Caco-2 (cell line): ENCODE measurements at regions not wholly inside any gene's neighbourhood (a gene's known extent, or its start where the extent isn't known, plus 50 kb on each side); places are given as distances from the start of the nearest gene placed in this dataset.

Experiments used
- BruUV-seq: library from RNA; stranded (reverse); fragments of 400-500 nt; replicated peaks from 2 replicates; lab custom pipeline; 2021; lab: Mats Ljungman, UMichigan
- CTCF ChIA-PET: fragments of 300-600 bp; sonication (Branson Sonifier 250); formaldehyde crosslinking; loops from one replicate; lab custom pipeline; 2022; ENCODE audit warnings: antibody characterized with exemption; lab: Charles Lee
- POLR2A ChIA-PET: fragments of 300-600 bp; sonication (Branson Sonifier 250); formaldehyde crosslinking; loops from one replicate; lab custom pipeline; 2022; ENCODE audit warnings: antibody characterized with exemption; lab: Charles Lee
- DNase-seq, 2 experiments: peaks; one replicate each; pipeline versions ENCODE4 v3.0.0 to v3.0.0-alpha.2; 2020 to 2022
- H3K27me3 ChIP-seq: replicated peaks from 2 replicates; pipeline ENCODE4 v1.6.0; 2011; ENCODE audit warnings: low read length; ENCODE audit not compliant: control insufficient read depth, insufficient read depth
- H3K36me3 ChIP-seq: 2 replicates; pipeline ENCODE4 v1.5.1; 2011; ENCODE audit warnings: low read length; ENCODE audit not compliant: control insufficient read depth, insufficient read depth
- H3K4me1 ChIP-seq: fragments of 250-450 bp; sonication (Bioruptor Pico); 2 replicates; pipeline ENCODE4 v1.5.1; 2020; ENCODE audit warnings: mild to moderate bottlenecking
- H3K4me3 ChIP-seq: 2 replicates; pipeline ENCODE4 v1.5.1; 2011; ENCODE audit warnings: low read depth, mild to moderate bottlenecking, control low read depth, low read length
- H3K9me3 ChIP-seq: fragments of 250-450 bp; sonication (Bioruptor Pico); 2 replicates; pipeline ENCODE4 v1.5.1; 2020; ENCODE audit warnings: mild to moderate bottlenecking, moderate library complexity
- H3K27ac Mint-ChIP-seq: one replicate; pipeline ENCODE4 v1.8.0; 2022; ENCODE audit warnings: mixed read lengths; ENCODE audit not compliant: unreplicated experiment
- H3K27me3 Mint-ChIP-seq: one replicate; pipeline ENCODE4 v1.8.0; 2022; ENCODE audit warnings: mixed read lengths; ENCODE audit not compliant: insufficient read depth, unreplicated experiment
- H3K36me3 Mint-ChIP-seq: one replicate; pipeline ENCODE4 v1.8.0; 2022; ENCODE audit warnings: mild to moderate bottlenecking, mixed read lengths; ENCODE audit not compliant: insufficient read depth, unreplicated experiment
- H3K4me1 Mint-ChIP-seq: one replicate; pipeline ENCODE4 v1.8.0; 2022; ENCODE audit warnings: low read depth, mixed read lengths; ENCODE audit not compliant: unreplicated experiment
- H3K4me3 Mint-ChIP-seq: one replicate; pipeline ENCODE4 v1.8.0; 2022; ENCODE audit warnings: mild to moderate bottlenecking, moderate library complexity, mixed read lengths; ENCODE audit not compliant: unreplicated experiment
- H3K9me3 Mint-ChIP-seq: one replicate; pipeline ENCODE4 v1.8.0; 2022; ENCODE audit warnings: mixed read lengths; ENCODE audit not compliant: unreplicated experiment
- intact Hi-C: fragments of 100-400 bp; cut with micrococcal nuclease; formaldehyde crosslinking; loops from one replicate; pipeline ENCODE4 v1.10.0; 2022; ENCODE audit not compliant: unreplicated experiment
- TF ChIP-seq, protein P1 (sequence below), 2 experiments: fragments of 200-600 bp in 1 of 2; IDR thresholded peaks; 1 replicate in 1 of 2; 2 replicates in 1 of 2; pipeline versions ENCODE4 v1.5.1 to v1.8.0; 2011 to 2022; ENCODE audit warnings: antibody characterized with exemption in 1 of 2, control low read depth in 1 of 2, inconsistent platforms in 1 of 2, low read depth in 1 of 2, low read length in 1 of 2, mild to moderate bottlenecking in 1 of 2, moderate library complexity in 1 of 2; ENCODE audit not compliant: insufficient read depth in 1 of 2, severe bottlenecking in 1 of 2, unreplicated experiment in 1 of 2

DNA sequence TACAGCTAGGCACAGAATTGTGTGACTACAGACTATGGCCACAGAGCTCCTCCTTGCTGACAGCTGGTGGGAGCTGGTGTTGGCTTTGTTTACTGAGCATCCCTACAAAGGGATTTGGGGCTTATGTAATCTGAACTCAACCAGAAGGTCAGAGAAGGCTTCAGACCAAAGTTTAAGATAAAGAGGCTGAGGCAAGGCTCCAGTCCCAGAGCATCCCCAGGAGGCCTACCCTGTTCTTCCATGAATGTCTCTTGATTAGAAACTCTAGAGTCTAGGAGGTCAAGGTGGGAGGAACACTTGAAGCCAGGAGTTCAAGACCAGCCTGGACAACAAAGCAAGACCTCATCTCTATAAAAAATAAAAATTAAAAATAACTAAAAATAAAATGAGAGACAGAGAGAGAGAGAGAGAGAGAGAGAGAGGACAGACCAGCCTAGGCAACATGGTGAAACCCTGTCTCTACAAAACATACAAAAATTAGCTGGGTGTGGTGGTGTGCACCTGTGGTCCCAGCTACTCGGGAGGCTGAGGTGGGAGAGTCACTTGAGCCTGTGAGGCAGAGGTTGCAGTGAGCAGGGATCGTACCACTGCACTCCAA, 125.5 kb upstream of the SERPIND1 start:
- no peak overlapping the region for H3K4me3 ChIP-seq
- H3K27me3 ChIP-seq = no peaks in the 10 kb centered on the region
- no peaks in the 10 kb centered on the region for H3K4me1 ChIP-seq
- intact Hi-C loops = no loop called here
- Mint-ChIP-seq H3K27me3 (no peaks in the 10 kb centered on the region), H3K27ac (no peak overlapping the region), H3K9me3 (no peaks in the 10 kb centered on the region), H3K4me1 (no peaks in the 10 kb centered on the region), H3K4me3 (no peak overlapping the region), H3K36me3 (no peaks in the 10 kb centered on the region)
- no peaks in the 10 kb centered on the region for H3K9me3 ChIP-seq
- TF ChIP-seq, protein P1, sequence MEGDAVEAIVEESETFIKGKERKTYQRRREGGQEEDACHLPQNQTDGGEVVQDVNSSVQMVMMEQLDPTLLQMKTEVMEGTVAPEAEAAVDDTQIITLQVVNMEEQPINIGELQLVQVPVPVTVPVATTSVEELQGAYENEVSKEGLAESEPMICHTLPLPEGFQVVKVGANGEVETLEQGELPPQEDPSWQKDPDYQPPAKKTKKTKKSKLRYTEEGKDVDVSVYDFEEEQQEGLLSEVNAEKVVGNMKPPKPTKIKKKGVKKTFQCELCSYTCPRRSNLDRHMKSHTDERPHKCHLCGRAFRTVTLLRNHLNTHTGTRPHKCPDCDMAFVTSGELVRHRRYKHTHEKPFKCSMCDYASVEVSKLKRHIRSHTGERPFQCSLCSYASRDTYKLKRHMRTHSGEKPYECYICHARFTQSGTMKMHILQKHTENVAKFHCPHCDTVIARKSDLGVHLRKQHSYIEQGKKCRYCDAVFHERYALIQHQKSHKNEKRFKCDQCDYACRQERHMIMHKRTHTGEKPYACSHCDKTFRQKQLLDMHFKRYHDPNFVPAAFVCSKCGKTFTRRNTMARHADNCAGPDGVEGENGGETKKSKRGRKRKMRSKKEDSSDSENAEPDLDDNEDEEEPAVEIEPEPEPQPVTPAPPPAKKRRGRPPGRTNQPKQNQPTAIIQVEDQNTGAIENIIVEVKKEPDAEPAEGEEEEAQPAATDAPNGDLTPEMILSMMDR (IDR thresholded peaks at IDR 0.05; ENCODE audit: insufficient read depth in 1 of 2, low read depth in 1 of 2, low read length in 1 of 2, severe bottlenecking in 1 of 2, unreplicated experiment in 1 of 2) = no peak
- no TSS peak for BruUV-seq
- ChIA-PET CTCF (interaction anchor here (0.5 kb wide), 1 partner anchor 48 kb away, joined by 3 read pairs; no protein-coding TSS in a partner anchor), POLR2A (no interaction called here)
- DNase-seq = no peak
- no peaks in the 10 kb centered on the region for H3K36me3 ChIP-seq

DNA sequence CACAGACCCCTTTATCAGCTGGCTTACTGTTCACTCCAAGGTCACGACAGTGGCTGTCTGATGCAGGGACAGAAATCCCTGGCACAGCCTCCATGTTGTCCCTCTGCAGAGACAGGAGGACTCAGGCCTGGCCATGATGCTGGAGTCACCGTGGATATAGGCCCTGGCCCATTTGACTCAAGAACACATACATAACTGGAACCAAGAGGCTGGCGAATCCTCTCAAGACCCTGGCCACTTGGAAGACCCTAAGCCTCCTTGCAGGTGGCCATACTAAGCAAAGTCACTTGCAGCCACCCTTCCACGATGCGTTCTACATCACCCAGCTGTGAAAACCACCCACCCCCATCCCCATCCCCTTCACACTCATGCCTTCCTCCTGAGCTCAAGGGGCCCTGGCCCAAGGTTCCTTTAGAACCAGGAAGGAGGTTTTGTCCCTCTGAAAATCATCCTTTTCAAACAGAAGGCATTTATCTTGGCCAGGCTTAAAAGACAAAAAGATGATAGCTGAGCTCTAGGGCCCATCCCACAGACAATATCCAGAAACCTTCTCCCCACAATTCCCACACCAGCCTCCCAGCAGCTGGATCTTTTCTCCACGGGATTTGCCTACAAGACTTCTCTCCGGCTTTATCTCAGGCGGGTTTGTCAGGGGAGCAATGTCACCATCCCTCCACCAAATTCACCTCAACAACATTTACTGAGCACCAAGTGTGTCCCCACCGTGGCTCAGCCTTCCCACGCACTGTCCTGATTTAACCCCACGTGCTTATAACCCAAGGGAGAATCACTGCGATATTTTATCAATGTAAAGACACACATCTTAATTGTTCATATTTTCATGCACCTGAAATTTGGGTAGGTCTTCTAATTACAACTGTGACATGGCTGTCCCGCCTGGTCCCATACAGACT, 123.4 kb upstream of the SERPIND1 start:
- no peaks in the 10 kb centered on the region for H3K36me3 Mint-ChIP-seq
- no peaks in the 10 kb centered on the region for H3K27me3 Mint-ChIP-seq
- no peaks in the 10 kb centered on the region for H3K4me1 Mint-ChIP-seq
- POLR2A ChIA-PET = no interaction called here
- H3K27ac Mint-ChIP-seq = no peak overlapping the region
- intact Hi-C loops = no loop called here
- no peaks in the 10 kb centered on the region for H3K9me3 ChIP-seq
- TF ChIP-seq, protein P1 (IDR thresholded peaks at IDR 0.05; ENCODE audit: insufficient read depth in 1 of 2, low read depth in 1 of 2, low read length in 1 of 2, severe bottlenecking in 1 of 2, unreplicated experiment in 1 of 2) = no peak
- BruUV-seq = no TSS peak
- H3K9me3 Mint-ChIP-seq = no peaks in the 10 kb centered on the region
- H3K4me3 Mint-ChIP-seq = no peak overlapping the region
- H3K36me3 ChIP-seq = no peaks in the 10 kb centered on the region
- CTCF ChIA-PET = no interaction called here
- no peaks in the 10 kb centered on the region for H3K27me3 ChIP-seq
- no peak overlapping the region for H3K4me3 ChIP-seq
- no peaks in the 10 kb centered on the region for H3K4me1 ChIP-seq
- no peak for DNase-seq

- H3K27me3 Mint-ChIP-seq = no peaks in the 10 kb centered on the region
- no peak overlapping the region for H3K27ac Mint-ChIP-seq
- H3K4me3 Mint-ChIP-seq = no peak overlapping the region
- no peaks in the 10 kb centered on the region for H3K27me3 ChIP-seq
- no peak overlapping the region for H3K4me3 ChIP-seq
- TF ChIP-seq, protein P1 (IDR thresholded peaks at IDR 0.05; ENCODE audit: insufficient read depth in 1 of 2, low read depth in 1 of 2, low read length in 1 of 2, severe bottlenecking in 1 of 2, unreplicated experiment in 1 of 2) = no peak
- H3K36me3 ChIP-seq = no peaks in the 10 kb centered on the region
- no peaks in the 10 kb centered on the region for H3K4me1 ChIP-seq
- H3K4me1 Mint-ChIP-seq = no peaks in the 10 kb centered on the region
- ChIA-PET POLR2A (no interaction called here), CTCF (no interaction called here)
- H3K9me3 ChIP-seq = no peaks in the 10 kb centered on the region
- BruUV-seq = no TSS peak
- H3K9me3 Mint-ChIP-seq = no peaks in the 10 kb centered on the region
- intact Hi-C loops = no loop called here
- H3K36me3 Mint-ChIP-seq = no peaks in the 10 kb centered on the region
- no peak for DNase-seq
Measured at GRCh38 chr22:20651286-20651685, 122.6 kb upstream of the SERPIND1 start.
